ENCODE measurements at regions not wholly inside any gene's neighbourhood (a gene's known extent, or its start where the extent isn't known, plus 50 kb on each side); places are given as distances from the start of the nearest gene placed in this dataset.

DNA sequence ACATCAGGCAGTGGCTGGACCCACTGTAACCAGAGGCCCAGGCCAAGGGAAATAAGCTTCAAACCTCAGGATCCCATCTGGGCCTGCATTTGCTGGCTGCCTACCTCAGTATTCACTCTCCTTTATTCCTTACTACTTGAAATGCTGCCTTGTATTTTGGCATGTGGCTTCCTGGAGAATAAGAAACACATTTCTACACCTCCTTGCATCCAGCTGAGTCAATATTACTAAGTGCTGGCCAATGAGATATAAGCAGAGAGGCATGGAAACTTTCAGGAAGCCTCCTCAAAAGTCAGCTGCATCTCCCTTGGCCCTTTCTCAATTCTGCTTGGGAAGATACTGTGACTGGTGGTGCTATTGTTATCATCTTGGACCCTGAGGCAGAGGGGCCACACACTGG, 59.8 kb upstream of the RELL1 start:
- Histone ChIP-seq H3K4me1 (ENCODE audit: insufficient read depth, low read length) (no peaks in the 10 kb centered on the region), H3K4me3 (ENCODE audit: low read length) (no peak overlapping the region), H3K27ac (ENCODE audit: low read depth in 1 of 2, low read length in 2 of 2) (no peak overlapping the region), H3K27me3 (ENCODE audit: control insufficient read depth in 1 of 2, insufficient read depth in 2 of 2, low read length in 2 of 2) (no peaks in the 10 kb centered on the region), H3K9me3 (ENCODE audit: control insufficient read depth in 1 of 2, insufficient read depth in 1 of 2, low read length in 2 of 2) (no peaks in the 10 kb centered on the region), H3K36me3 (ENCODE audit: insufficient read depth, low read length) (no peaks in the 10 kb centered on the region)
- Mint-ChIP-seq H3K4me1 (ENCODE audit: low read depth) (peaks cover 10% of the 10 kb centered on the region), H3K9me3 (no peaks in the 10 kb centered on the region), H3K36me3 (ENCODE audit: low read depth) (no peaks in the 10 kb centered on the region), H3K4me3 (no peak overlapping the region), H3K27me3 (no peaks in the 10 kb centered on the region), H3K27ac (no peak overlapping the region)
- DNase-seq, result no peak
- intact Hi-C loops (cut with DNase I, micrococcal nuclease), result no loop called here
- TF ChIP-seq CTCF (IDR thresholded peaks at IDR 0.05), result no peak
- ATAC-seq (ENCODE audit: poor library complexity), result no peak
- ChIA-PET POLR2A (no interaction called here), CTCF (no interaction called here)

DNA sequence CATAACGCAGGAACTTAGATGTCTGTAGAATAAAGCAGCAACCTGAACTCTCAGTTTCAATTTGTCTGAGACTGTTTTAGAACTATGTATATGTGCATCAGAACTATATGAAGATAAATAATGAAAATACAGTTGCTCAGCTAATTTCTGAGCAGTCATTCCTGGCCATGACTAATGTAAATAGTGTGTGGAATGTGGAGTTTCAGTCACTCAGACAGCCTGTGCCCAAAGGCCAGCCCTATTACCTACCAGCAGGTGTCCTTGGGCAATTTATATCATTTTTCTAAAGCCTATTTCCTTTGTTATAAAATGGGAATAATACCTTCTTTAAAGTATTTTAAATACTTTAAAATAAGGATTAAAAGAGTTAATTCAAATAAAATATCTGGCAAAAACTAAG, 56.0 kb upstream of the RELL1 start:
- Histone ChIP-seq H3K36me3 (ENCODE audit: insufficient read depth, low read length) (no peaks in the 10 kb centered on the region), H3K4me3 (ENCODE audit: low read length) (no peak overlapping the region), H3K9me3 (ENCODE audit: control insufficient read depth in 1 of 2, insufficient read depth in 1 of 2, low read length in 2 of 2) (no peaks in the 10 kb centered on the region), H3K27me3 (ENCODE audit: control insufficient read depth in 1 of 2, insufficient read depth in 2 of 2, low read length in 2 of 2) (no peaks in the 10 kb centered on the region), H3K27ac (ENCODE audit: low read depth in 1 of 2, low read length in 2 of 2) (no peak overlapping the region), H3K4me1 (ENCODE audit: insufficient read depth, low read length) (no peaks in the 10 kb centered on the region)
- Mint-ChIP-seq H3K4me3 (no peak overlapping the region), H3K27me3 (no peaks in the 10 kb centered on the region), H3K9me3 (no peaks in the 10 kb centered on the region), H3K36me3 (ENCODE audit: low read depth) (no peaks in the 10 kb centered on the region), H3K27ac (no peak overlapping the region), H3K4me1 (ENCODE audit: low read depth) (no peaks in the 10 kb centered on the region)
- CTCF ChIA-PET, result no interaction called here
- DNase-seq, result no peak
- POLR2A ChIA-PET, result no interaction called here
- no peak for TF ChIP-seq CTCF (IDR thresholded peaks at IDR 0.05)
- ATAC-seq (ENCODE audit: poor library complexity), result no peak
- intact Hi-C loops (cut with DNase I, micrococcal nuclease), result no loop called here

GRCh38 chr4:37741564-37741963, 55.4 kb upstream of the RELL1 start:
- Mint-ChIP-seq H3K27ac (no peak overlapping the region), H3K4me3 (no peak overlapping the region), H3K9me3 (no peaks in the 10 kb centered on the region), H3K36me3 (ENCODE audit: low read depth) (no peaks in the 10 kb centered on the region), H3K27me3 (no peaks in the 10 kb centered on the region), H3K4me1 (ENCODE audit: low read depth) (no peaks in the 10 kb centered on the region)
- Histone ChIP-seq H3K36me3 (ENCODE audit: insufficient read depth, low read length) (no peaks in the 10 kb centered on the region), H3K27ac (ENCODE audit: low read depth in 1 of 2, low read length in 2 of 2) (no peak overlapping the region), H3K9me3 (ENCODE audit: control insufficient read depth in 1 of 2, insufficient read depth in 1 of 2, low read length in 2 of 2) (no peaks in the 10 kb centered on the region), H3K27me3 (ENCODE audit: control insufficient read depth in 1 of 2, insufficient read depth in 2 of 2, low read length in 2 of 2) (no peaks in the 10 kb centered on the region), H3K4me3 (ENCODE audit: low read length) (no peak overlapping the region), H3K4me1 (ENCODE audit: insufficient read depth, low read length) (no peaks in the 10 kb centered on the region)
- ChIA-PET CTCF (no interaction called here), POLR2A (interaction anchor here (1.1 kb wide), 1 partner anchor 13 kb away, joined by 4 read pairs; no protein-coding TSS in a partner anchor)
- ATAC-seq (ENCODE audit: poor library complexity) (no peak), DNase-seq (no peak)
- TF ChIP-seq CTCF (IDR thresholded peaks at IDR 0.05), result no peak
- intact Hi-C loops (cut with DNase I, micrococcal nuclease), result no loop called here
